BLaER1 treated with 17β-estradiol and CSF1 and Interleukin-3, amounts not matched to agents 10 nM and 100 nM (cell line): ENCODE measurements at regions not wholly inside any gene's neighbourhood (a gene's known extent, or its start where the extent isn't known, plus 50 kb on each side); places are given as distances from the start of the nearest gene placed in this dataset.
"Not testable (repeated sequence)": the region's sequence is repeated elsewhere in the genome, so short reads cannot be mapped to it uniquely, and the experiment has no call there.

Experiments used
- H3K27ac ChIP-seq, 11 experiments: shearing (Covaris generic); formaldehyde crosslinking; 2 replicates each; pipeline ENCODE4 v1.8.1; 2022
- H3K27me3 ChIP-seq, 11 experiments: shearing (Covaris generic); formaldehyde crosslinking; 2 replicates each; pipeline ENCODE4 v1.8.1; 2022
- H3K36me3 ChIP-seq, 11 experiments: shearing (Covaris generic); formaldehyde crosslinking; 2 replicates each; pipeline ENCODE4 v1.8.1; 2022
- H3K4me1 ChIP-seq, 10 experiments: shearing (Covaris generic); formaldehyde crosslinking; 2 replicates each; pipeline ENCODE4 v1.8.1; 2022
- H3K4me2 ChIP-seq, 11 experiments: shearing (Covaris generic); formaldehyde crosslinking; 2 replicates each; pipeline ENCODE4 v1.8.1; 2022
- H3K4me3 ChIP-seq, 10 experiments: shearing (Covaris generic); formaldehyde crosslinking; 2 replicates each; pipeline ENCODE4 v1.8.1; 2022
- H3K9ac ChIP-seq, 11 experiments: shearing (Covaris generic); formaldehyde crosslinking; 2 replicates each; pipeline ENCODE4 v1.8.1; 2022
- H3K9me3 ChIP-seq, 11 experiments: shearing (Covaris generic); formaldehyde crosslinking; replicated peaks in 1 of 11; 2 replicates each; pipeline ENCODE4 v1.8.1; 2022
- H4K20me1 ChIP-seq, 11 experiments: shearing (Covaris generic); formaldehyde crosslinking; 2 replicates each; pipeline ENCODE4 v1.8.1; 2022
- Cebpa-rat ChIP-seq, 11 experiments: shearing (Covaris generic); IDR thresholded peaks; 2 replicates each; pipeline ENCODE4 v1.8.1; 2022

- no peak overlapping the region for H3K9ac ChIP-seq
- no peaks in the 10 kb centered on the region for H3K27me3 ChIP-seq
- no peaks in the 10 kb centered on the region for H4K20me1 ChIP-seq
- no peak for TF ChIP-seq Cebpa-rat (IDR thresholded peaks at IDR 0.05)
- H3K4me1 ChIP-seq, result peaks cover 0 to 5% (median 0%) of the 10 kb centered on the region in 10 experiments; a peak in 1 of 20 replicates
- H3K36me3 ChIP-seq, result no peaks in the 10 kb centered on the region
- no peaks in the 10 kb centered on the region for H3K9me3 ChIP-seq
- no peak overlapping the region for H3K27ac ChIP-seq
- H3K4me3 ChIP-seq, result no peak overlapping the region
- H3K4me2 ChIP-seq, result 0 out of 22 replicates have a peak overlapping the region, but pooled peaks of 1 of the 11 experiments have one; percentile 11
These were observed 78.5 kb upstream of the ELAC2 start for GRCh38 chr17:13096291-13096690.

GRCh38 chr17:13092010-13092409, 74.2 kb upstream of the ELAC2 start:
- H3K9ac ChIP-seq, H4K20me1 ChIP-seq, H3K27me3 ChIP-seq, H3K4me1 ChIP-seq, H3K27ac ChIP-seq, H3K9me3 ChIP-seq, H3K4me2 ChIP-seq, H3K36me3 ChIP-seq, H3K4me3 ChIP-seq: not testable (repeated sequence)

DNA sequence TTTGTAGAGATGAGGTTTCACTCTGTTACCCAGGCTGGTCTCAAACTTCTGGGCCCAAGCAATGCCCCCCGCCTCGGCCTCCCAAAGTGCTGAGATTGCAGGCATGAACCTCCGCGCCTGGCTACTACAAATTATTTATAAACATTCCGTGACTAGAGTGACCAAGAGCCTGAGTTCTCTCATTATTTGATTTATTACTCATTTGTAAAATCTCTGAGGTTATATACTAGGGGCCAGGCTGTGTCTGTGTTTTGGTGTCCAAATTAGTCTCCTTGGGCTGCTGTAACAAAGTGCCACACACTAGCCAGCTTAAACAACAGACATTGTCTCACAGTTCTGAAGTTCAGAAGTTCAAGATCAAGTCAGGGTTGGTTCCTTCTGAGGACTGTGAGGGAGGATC, 70.8 kb upstream of the ELAC2 start:
- no peak overlapping the region for H3K4me2 ChIP-seq
- no peak for TF ChIP-seq Cebpa-rat (IDR thresholded peaks at IDR 0.05)
- H3K4me1 ChIP-seq, result peaks cover 0 to 10% (median 7%) of the 10 kb centered on the region in 10 experiments; a peak in 9 of 20 replicates
- no peaks in the 10 kb centered on the region for H3K27me3 ChIP-seq
- H3K27ac ChIP-seq, result no peak overlapping the region
- no peaks in the 10 kb centered on the region for H3K36me3 ChIP-seq
- H3K9ac ChIP-seq, result no peak overlapping the region
- H4K20me1 ChIP-seq, result no peaks in the 10 kb centered on the region
- no peak overlapping the region for H3K4me3 ChIP-seq
- no peaks in the 10 kb centered on the region for H3K9me3 ChIP-seq

DNA sequence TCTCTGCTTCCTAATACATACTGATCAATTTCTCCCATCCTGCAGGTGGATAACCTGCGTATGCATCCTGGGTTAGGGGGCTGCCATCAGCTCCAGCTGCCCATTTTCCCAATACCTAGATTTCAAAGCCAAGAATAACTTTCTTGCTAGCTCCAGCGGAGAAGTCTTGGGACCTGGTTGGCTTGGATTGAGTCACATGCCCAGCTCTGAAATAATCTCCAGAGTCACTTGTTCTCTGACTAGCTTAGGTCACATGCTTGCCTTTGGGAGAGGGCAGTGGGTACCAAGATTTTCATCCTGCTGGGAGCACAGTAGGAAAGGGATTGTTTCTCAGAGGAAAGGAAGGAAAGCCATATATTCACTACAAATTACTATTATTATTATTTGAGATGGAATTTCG, 70.0 kb upstream of the ELAC2 start:
- Histone ChIP-seq H3K9me3 (no peaks in the 10 kb centered on the region), H4K20me1 (no peaks in the 10 kb centered on the region), H3K36me3 (no peaks in the 10 kb centered on the region), H3K9ac (no peak overlapping the region), H3K4me1 (peaks cover 0 to 10% (median 7%) of the 10 kb centered on the region in 10 experiments; a peak in 9 of 20 replicates), H3K4me3 (no peak overlapping the region), H3K4me2 (no peak overlapping the region), H3K27me3 (no peaks in the 10 kb centered on the region), H3K27ac (no peak overlapping the region)
- TF ChIP-seq Cebpa-rat (IDR thresholded peaks at IDR 0.05), result no peak

DNA sequence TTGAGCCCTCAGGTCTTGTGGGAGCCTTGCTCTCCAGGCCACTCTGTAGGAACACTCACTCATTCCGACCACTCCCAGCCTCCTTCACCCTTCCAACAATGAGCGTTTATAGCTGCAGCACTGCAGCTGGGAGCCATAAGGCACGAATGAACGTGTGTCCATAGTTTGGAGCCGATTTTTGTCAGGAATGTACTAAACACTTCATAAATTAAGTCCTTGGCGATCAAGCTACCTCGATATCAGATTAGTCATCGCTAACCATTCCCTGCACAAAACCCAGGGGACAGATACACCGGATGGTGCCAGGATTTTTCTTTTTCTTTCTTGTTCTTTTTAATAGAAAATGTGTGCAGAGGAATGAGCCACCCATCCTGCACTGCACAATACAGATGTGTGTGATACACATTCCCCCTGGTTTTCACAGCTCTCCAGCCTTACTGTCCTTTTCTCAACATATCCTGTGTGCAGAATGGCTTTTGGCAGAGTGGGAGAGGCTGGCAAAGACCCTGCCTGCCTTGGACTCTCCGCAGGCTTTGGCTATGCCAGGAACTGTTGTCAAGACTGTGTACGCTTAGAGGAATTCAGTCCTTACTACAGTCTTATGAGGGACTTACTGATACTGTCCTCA, 68.4 kb upstream of the ELAC2 start:
- Histone ChIP-seq H3K4me3 (no peak overlapping the region), H4K20me1 (no peaks in the 10 kb centered on the region), H3K9me3 (no peaks in the 10 kb centered on the region), H3K27ac (no peak overlapping the region), H3K4me1 (peaks cover 0 to 10% (median 7%) of the 10 kb centered on the region in 10 experiments; a peak in 9 of 20 replicates), H3K4me2 (no peak overlapping the region), H3K27me3 (no peaks in the 10 kb centered on the region), H3K36me3 (no peaks in the 10 kb centered on the region), H3K9ac (no peak overlapping the region)
- TF ChIP-seq Cebpa-rat (IDR thresholded peaks at IDR 0.05), result no peak

GRCh38 chr17:13085578-13085977, 67.8 kb upstream of the ELAC2 start:
- Histone ChIP-seq H3K27me3 (no peaks in the 10 kb centered on the region), H3K4me3 (no peak overlapping the region), H3K4me2 (no peak overlapping the region), H3K27ac (no peak overlapping the region), H4K20me1 (no peaks in the 10 kb centered on the region), H3K9ac (no peak overlapping the region), H3K4me1 (peaks cover 0 to 10% (median 7%) of the 10 kb centered on the region in 10 experiments; a peak in 9 of 20 replicates), H3K36me3 (no peaks in the 10 kb centered on the region), H3K9me3 (no peaks in the 10 kb centered on the region)
- TF ChIP-seq Cebpa-rat (IDR thresholded peaks at IDR 0.05), result no peak

DNA sequence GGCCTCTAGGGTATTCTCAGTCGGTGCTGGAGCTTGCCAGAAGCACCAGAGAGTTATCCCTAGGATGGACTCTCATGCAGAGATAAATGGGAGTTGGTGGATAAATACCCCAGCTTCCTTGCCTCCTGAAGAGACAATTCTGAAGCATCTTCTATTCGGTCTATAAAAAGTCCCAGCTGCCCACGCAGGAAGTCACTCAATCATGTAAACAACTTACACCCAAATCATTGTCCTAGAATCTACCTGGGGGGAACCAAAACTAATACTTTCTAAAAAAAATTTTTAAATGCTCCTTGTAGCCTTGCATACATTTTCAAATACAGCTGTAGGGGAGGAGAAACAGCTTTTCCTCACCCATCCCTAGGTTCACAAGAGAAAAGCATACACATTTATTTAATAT, 66.6 kb upstream of the ELAC2 start:
- H3K27me3 ChIP-seq, result no peaks in the 10 kb centered on the region
- H3K9ac ChIP-seq, result no peak overlapping the region
- H4K20me1 ChIP-seq, result no peaks in the 10 kb centered on the region
- peak overlapping the region in 7 of 11 experiments; percentile 2 to 47 (median 31); a peak in 8 of 22 replicates for H3K4me2 ChIP-seq
- peaks cover 0 to 10% (median 7%) of the 10 kb centered on the region in 10 experiments; a peak in 9 of 20 replicates for H3K4me1 ChIP-seq
- H3K36me3 ChIP-seq, result no peaks in the 10 kb centered on the region
- no peak for TF ChIP-seq Cebpa-rat (IDR thresholded peaks at IDR 0.05)
- no peak overlapping the region for H3K4me3 ChIP-seq
- no peak overlapping the region for H3K27ac ChIP-seq
- H3K9me3 ChIP-seq, result no peaks in the 10 kb centered on the region

GRCh38 chr17:13078591-13079385, 61.0 kb upstream of the ELAC2 start:
- Histone ChIP-seq H3K4me2 (peak overlapping the region in 1 of 11 experiments; percentile 2; a peak in 1 of 22 replicates), H3K27ac (no peak overlapping the region), H3K36me3 (no peaks in the 10 kb centered on the region), H3K9ac (no peak overlapping the region), H3K4me1 (peaks cover 0 to 8% (median 0%) of the 10 kb centered on the region in 10 experiments; a peak in 1 of 20 replicates), H3K27me3 (no peaks in the 10 kb centered on the region), H4K20me1 (no peaks in the 10 kb centered on the region), H3K4me3 (no peak overlapping the region), H3K9me3 (no peaks in the 10 kb centered on the region)
- TF ChIP-seq Cebpa-rat (IDR thresholded peaks at IDR 0.05), result no peak

DNA sequence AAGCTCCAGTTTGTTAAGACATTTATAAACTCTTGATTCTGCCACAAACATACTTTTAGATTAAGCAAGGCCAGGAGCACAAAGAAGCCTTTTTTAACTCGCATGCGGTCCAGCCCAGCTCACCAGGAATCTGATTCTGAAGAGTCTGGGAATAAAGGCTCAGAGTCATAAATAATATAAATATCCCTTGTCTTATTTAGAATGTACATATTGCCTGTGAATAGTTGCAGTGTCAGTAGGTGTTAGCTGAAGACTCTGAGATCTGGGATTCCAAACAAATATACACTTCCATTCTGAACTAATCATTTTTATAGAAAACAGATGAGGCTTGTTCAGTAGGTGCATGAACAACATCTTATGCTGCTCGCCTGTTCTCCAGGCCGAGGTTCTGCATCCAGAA, 59.1 kb upstream of the ELAC2 start:
- H3K4me1 ChIP-seq, result peaks cover 0 to 8% (median 0%) of the 10 kb centered on the region in 10 experiments; a peak in 1 of 20 replicates
- H3K27ac ChIP-seq, result no peak overlapping the region
- H3K4me3 ChIP-seq, result no peak overlapping the region
- H3K9me3 ChIP-seq, result no peaks in the 10 kb centered on the region
- H4K20me1 ChIP-seq, result no peaks in the 10 kb centered on the region
- H3K27me3 ChIP-seq, result no peaks in the 10 kb centered on the region
- TF ChIP-seq Cebpa-rat (IDR thresholded peaks at IDR 0.05), result no peak
- no peaks in the 10 kb centered on the region for H3K36me3 ChIP-seq
- no peak overlapping the region for H3K4me2 ChIP-seq
- H3K9ac ChIP-seq, result no peak overlapping the region
